Caco-2 (cell line): ENCODE measurements at regions not wholly inside any gene's neighbourhood (a gene's known extent, or its start where the extent isn't known, plus 50 kb on each side); places are given as distances from the start of the nearest gene placed in this dataset.

ENCODE experiments used
- BruUV-seq: library from RNA; stranded (reverse); fragments of 400-500 nt; replicated peaks from 2 replicates; lab custom pipeline; 2021; lab: Mats Ljungman, UMichigan
- CTCF ChIA-PET: fragments of 300-600 bp; sonication (Branson Sonifier 250); formaldehyde crosslinking; loops from one replicate; lab custom pipeline; 2022; ENCODE audit warnings: antibody characterized with exemption; lab: Charles Lee
- POLR2A ChIA-PET: fragments of 300-600 bp; sonication (Branson Sonifier 250); formaldehyde crosslinking; loops from one replicate; lab custom pipeline; 2022; ENCODE audit warnings: antibody characterized with exemption; lab: Charles Lee
- DNase-seq, 2 experiments: peaks; one replicate each; pipeline versions ENCODE4 v3.0.0 to v3.0.0-alpha.2; 2020 to 2022
- H3K27me3 ChIP-seq: replicated peaks from 2 replicates; pipeline ENCODE4 v1.6.0; 2011; ENCODE audit warnings: low read length; ENCODE audit not compliant: control insufficient read depth, insufficient read depth
- H3K36me3 ChIP-seq: 2 replicates; pipeline ENCODE4 v1.5.1; 2011; ENCODE audit warnings: low read length; ENCODE audit not compliant: control insufficient read depth, insufficient read depth
- H3K4me1 ChIP-seq: fragments of 250-450 bp; sonication (Bioruptor Pico); 2 replicates; pipeline ENCODE4 v1.5.1; 2020; ENCODE audit warnings: mild to moderate bottlenecking
- H3K4me3 ChIP-seq: 2 replicates; pipeline ENCODE4 v1.5.1; 2011; ENCODE audit warnings: low read depth, mild to moderate bottlenecking, control low read depth, low read length
- H3K9me3 ChIP-seq: fragments of 250-450 bp; sonication (Bioruptor Pico); 2 replicates; pipeline ENCODE4 v1.5.1; 2020; ENCODE audit warnings: mild to moderate bottlenecking, moderate library complexity
- H3K27ac Mint-ChIP-seq: one replicate; pipeline ENCODE4 v1.8.0; 2022; ENCODE audit warnings: mixed read lengths; ENCODE audit not compliant: unreplicated experiment
- H3K27me3 Mint-ChIP-seq: one replicate; pipeline ENCODE4 v1.8.0; 2022; ENCODE audit warnings: mixed read lengths; ENCODE audit not compliant: insufficient read depth, unreplicated experiment
- H3K36me3 Mint-ChIP-seq: one replicate; pipeline ENCODE4 v1.8.0; 2022; ENCODE audit warnings: mild to moderate bottlenecking, mixed read lengths; ENCODE audit not compliant: insufficient read depth, unreplicated experiment
- H3K4me1 Mint-ChIP-seq: one replicate; pipeline ENCODE4 v1.8.0; 2022; ENCODE audit warnings: low read depth, mixed read lengths; ENCODE audit not compliant: unreplicated experiment
- H3K4me3 Mint-ChIP-seq: one replicate; pipeline ENCODE4 v1.8.0; 2022; ENCODE audit warnings: mild to moderate bottlenecking, moderate library complexity, mixed read lengths; ENCODE audit not compliant: unreplicated experiment
- H3K9me3 Mint-ChIP-seq: one replicate; pipeline ENCODE4 v1.8.0; 2022; ENCODE audit warnings: mixed read lengths; ENCODE audit not compliant: unreplicated experiment
- intact Hi-C: fragments of 100-400 bp; cut with micrococcal nuclease; formaldehyde crosslinking; loops from one replicate; pipeline ENCODE4 v1.10.0; 2022; ENCODE audit not compliant: unreplicated experiment
- TF ChIP-seq, protein P1 (sequence below), 2 experiments: fragments of 200-600 bp in 1 of 2; IDR thresholded peaks; 1 replicate in 1 of 2; 2 replicates in 1 of 2; pipeline versions ENCODE4 v1.5.1 to v1.8.0; 2011 to 2022; ENCODE audit warnings: antibody characterized with exemption in 1 of 2, control low read depth in 1 of 2, inconsistent platforms in 1 of 2, low read depth in 1 of 2, low read length in 1 of 2, mild to moderate bottlenecking in 1 of 2, moderate library complexity in 1 of 2; ENCODE audit not compliant: insufficient read depth in 1 of 2, severe bottlenecking in 1 of 2, unreplicated experiment in 1 of 2

- no TSS peak for BruUV-seq
- no peak overlapping the region for H3K27ac Mint-ChIP-seq
Observed at GRCh38 chr6:115203381-115203780, 857.3 kb downstream of the FRK start.

GRCh38 chr6:115194981-115195638 lies 852.3 kb upstream of the HS3ST5 start:
- Mint-ChIP-seq H3K4me1 (no peaks in the 10 kb centered on the region), H3K4me3 (no peak overlapping the region), H3K9me3 (peaks cover 10% of the 10 kb centered on the region), H3K27ac (no peak overlapping the region), H3K36me3 (no peaks in the 10 kb centered on the region), H3K27me3 (no peaks in the 10 kb centered on the region)
- ChIA-PET CTCF (no interaction called here), POLR2A (no interaction called here)
- intact Hi-C loops: no loop called here
- no TSS peak for BruUV-seq
- Histone ChIP-seq H3K9me3 (no peaks in the 10 kb centered on the region), H3K36me3 (no peaks in the 10 kb centered on the region), H3K27me3 (no peaks in the 10 kb centered on the region), H3K4me1 (no peaks in the 10 kb centered on the region), H3K4me3 (no peak overlapping the region)
- no peak for DNase-seq
- TF ChIP-seq, protein P1, sequence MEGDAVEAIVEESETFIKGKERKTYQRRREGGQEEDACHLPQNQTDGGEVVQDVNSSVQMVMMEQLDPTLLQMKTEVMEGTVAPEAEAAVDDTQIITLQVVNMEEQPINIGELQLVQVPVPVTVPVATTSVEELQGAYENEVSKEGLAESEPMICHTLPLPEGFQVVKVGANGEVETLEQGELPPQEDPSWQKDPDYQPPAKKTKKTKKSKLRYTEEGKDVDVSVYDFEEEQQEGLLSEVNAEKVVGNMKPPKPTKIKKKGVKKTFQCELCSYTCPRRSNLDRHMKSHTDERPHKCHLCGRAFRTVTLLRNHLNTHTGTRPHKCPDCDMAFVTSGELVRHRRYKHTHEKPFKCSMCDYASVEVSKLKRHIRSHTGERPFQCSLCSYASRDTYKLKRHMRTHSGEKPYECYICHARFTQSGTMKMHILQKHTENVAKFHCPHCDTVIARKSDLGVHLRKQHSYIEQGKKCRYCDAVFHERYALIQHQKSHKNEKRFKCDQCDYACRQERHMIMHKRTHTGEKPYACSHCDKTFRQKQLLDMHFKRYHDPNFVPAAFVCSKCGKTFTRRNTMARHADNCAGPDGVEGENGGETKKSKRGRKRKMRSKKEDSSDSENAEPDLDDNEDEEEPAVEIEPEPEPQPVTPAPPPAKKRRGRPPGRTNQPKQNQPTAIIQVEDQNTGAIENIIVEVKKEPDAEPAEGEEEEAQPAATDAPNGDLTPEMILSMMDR (IDR thresholded peaks at IDR 0.05; ENCODE audit: insufficient read depth in 1 of 2, low read depth in 1 of 2, low read length in 1 of 2, severe bottlenecking in 1 of 2, unreplicated experiment in 1 of 2): no peak

More at GRCh38 chr6:115203381-115203780, 857.3 kb downstream of the FRK start:
- POLR2A ChIA-PET: no interaction called here
- H3K36me3 ChIP-seq: no peaks in the 10 kb centered on the region
- TF ChIP-seq, protein P1 (IDR thresholded peaks at IDR 0.05; ENCODE audit: insufficient read depth in 1 of 2, low read depth in 1 of 2, low read length in 1 of 2, severe bottlenecking in 1 of 2, unreplicated experiment in 1 of 2): no peak
- CTCF ChIA-PET: no interaction called here
- no peaks in the 10 kb centered on the region for H3K4me1 ChIP-seq
- H3K27me3 ChIP-seq: no peaks in the 10 kb centered on the region
- intact Hi-C loops: no loop called here
- no peaks in the 10 kb centered on the region for H3K27me3 Mint-ChIP-seq
- H3K9me3 ChIP-seq: no peaks in the 10 kb centered on the region
- no peaks in the 10 kb centered on the region for H3K9me3 Mint-ChIP-seq
- H3K4me3 ChIP-seq: no peak overlapping the region
- no peak overlapping the region for H3K4me3 Mint-ChIP-seq
- DNase-seq: no peak
- H3K4me1 Mint-ChIP-seq: no peaks in the 10 kb centered on the region
- no peaks in the 10 kb centered on the region for H3K36me3 Mint-ChIP-seq

GRCh38 chr6:115191989-115192388 lies 849.2 kb upstream of the HS3ST5 start:
- intact Hi-C loops: no loop called here
- Histone ChIP-seq H3K4me1 (no peaks in the 10 kb centered on the region), H3K4me3 (no peak overlapping the region), H3K9me3 (no peaks in the 10 kb centered on the region), H3K27me3 (no peaks in the 10 kb centered on the region), H3K36me3 (no peaks in the 10 kb centered on the region)
- H3K36me3 Mint-ChIP-seq: no peaks in the 10 kb centered on the region
- TF ChIP-seq, protein P1 (IDR thresholded peaks at IDR 0.05; ENCODE audit: insufficient read depth in 1 of 2, low read depth in 1 of 2, low read length in 1 of 2, severe bottlenecking in 1 of 2, unreplicated experiment in 1 of 2): no peak
- H3K9me3 Mint-ChIP-seq: peaks cover under 1% of the 10 kb centered on the region
- ChIA-PET CTCF (no interaction called here), POLR2A (no interaction called here)
- no peaks in the 10 kb centered on the region for H3K4me1 Mint-ChIP-seq
- no peak overlapping the region for H3K27ac Mint-ChIP-seq
- no TSS peak for BruUV-seq
- no peak overlapping the region for H3K4me3 Mint-ChIP-seq
- no peaks in the 10 kb centered on the region for H3K27me3 Mint-ChIP-seq
- DNase-seq: no peak
